ENCODE measurements at regions not wholly inside any gene's neighbourhood (a gene's known extent, or its start where the extent isn't known, plus 50 kb on each side); places are given as distances from the start of the nearest gene placed in this dataset.

DNA sequence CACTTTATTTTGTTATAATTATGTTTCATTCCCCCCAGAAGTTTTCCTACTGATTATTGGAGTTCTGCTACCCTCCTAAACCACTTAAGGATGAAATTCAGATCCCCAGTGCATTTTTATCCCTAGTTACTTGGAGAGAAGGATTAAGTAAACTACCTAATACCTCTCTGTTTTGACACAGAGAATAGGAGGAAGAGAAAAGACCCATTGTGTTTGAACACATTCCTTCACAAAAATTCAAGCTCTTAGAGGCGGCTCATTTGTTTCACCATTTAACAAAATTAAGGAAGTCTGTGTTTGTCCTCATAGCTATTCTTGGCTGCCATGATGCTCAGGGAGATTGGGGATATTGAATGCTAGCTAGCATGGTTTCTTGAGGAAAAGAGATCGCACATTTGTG lies 492.6 kb downstream of the EBF1 start:
- TF ChIP-seq, protein P1, sequence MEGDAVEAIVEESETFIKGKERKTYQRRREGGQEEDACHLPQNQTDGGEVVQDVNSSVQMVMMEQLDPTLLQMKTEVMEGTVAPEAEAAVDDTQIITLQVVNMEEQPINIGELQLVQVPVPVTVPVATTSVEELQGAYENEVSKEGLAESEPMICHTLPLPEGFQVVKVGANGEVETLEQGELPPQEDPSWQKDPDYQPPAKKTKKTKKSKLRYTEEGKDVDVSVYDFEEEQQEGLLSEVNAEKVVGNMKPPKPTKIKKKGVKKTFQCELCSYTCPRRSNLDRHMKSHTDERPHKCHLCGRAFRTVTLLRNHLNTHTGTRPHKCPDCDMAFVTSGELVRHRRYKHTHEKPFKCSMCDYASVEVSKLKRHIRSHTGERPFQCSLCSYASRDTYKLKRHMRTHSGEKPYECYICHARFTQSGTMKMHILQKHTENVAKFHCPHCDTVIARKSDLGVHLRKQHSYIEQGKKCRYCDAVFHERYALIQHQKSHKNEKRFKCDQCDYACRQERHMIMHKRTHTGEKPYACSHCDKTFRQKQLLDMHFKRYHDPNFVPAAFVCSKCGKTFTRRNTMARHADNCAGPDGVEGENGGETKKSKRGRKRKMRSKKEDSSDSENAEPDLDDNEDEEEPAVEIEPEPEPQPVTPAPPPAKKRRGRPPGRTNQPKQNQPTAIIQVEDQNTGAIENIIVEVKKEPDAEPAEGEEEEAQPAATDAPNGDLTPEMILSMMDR (conservative IDR thresholded peaks at IDR 0.05 in 1 of 2, IDR thresholded peaks at IDR 0.05 in 1 of 2; ENCODE audit: low read depth in 1 of 2, low read length in 2 of 2) = no peak
- TF ChIP-seq EZH2 (IDR thresholded peaks at IDR 0.05; ENCODE audit: low read length, missing control alignments) = no peak
